Activated naive CD8-positive, alpha-beta T cell treated with anti-CD3 and anti-CD28 coated beads, Interleukin-2, amount 50 U/mL, for 24 hours (primary cell): ENCODE measurements at regions not wholly inside any gene's neighbourhood (a gene's known extent, or its start where the extent isn't known, plus 50 kb on each side); places are given as distances from the start of the nearest gene placed in this dataset.

Source experiments
- ATAC-seq: fragments of 150-1000 bp; cut with Tn5 transposase; one replicate; pipeline ENCODE4 v1.10.0; 2021
- DNase-seq: peaks from one replicate; pipeline ENCODE4 v3.0.0; 2021
- H3K27ac Mint-ChIP-seq: one replicate; pipeline ENCODE4 v1.8.0; 2021; ENCODE audit warnings: mild to moderate bottlenecking, mixed read lengths
- H3K27me3 Mint-ChIP-seq: one replicate; pipeline ENCODE4 v1.8.0; 2021; ENCODE audit warnings: mixed read lengths
- H3K36me3 Mint-ChIP-seq: one replicate; pipeline ENCODE4 v1.8.0; 2021; ENCODE audit warnings: low read depth, mixed read lengths
- H3K4me1 Mint-ChIP-seq: one replicate; pipeline ENCODE4 v1.8.0; 2021; ENCODE audit warnings: mixed read lengths
- H3K4me3 Mint-ChIP-seq: one replicate; pipeline ENCODE4 v1.8.0; 2021; ENCODE audit warnings: mild to moderate bottlenecking, moderate library complexity, mixed read lengths
- H3K9me3 Mint-ChIP-seq: one replicate; pipeline ENCODE4 v1.8.0; 2021; ENCODE audit warnings: mixed read lengths

GRCh38 chr21:15483138-15483780, 246.5 kb upstream of the USP25 start:
- Mint-ChIP-seq H3K36me3 (no peaks in the 10 kb centered on the region), H3K9me3 (peaks cover 10% of the 10 kb centered on the region), H3K27me3 (no peaks in the 10 kb centered on the region), H3K4me3 (no peak overlapping the region), H3K27ac (no peak overlapping the region), H3K4me1 (peaks cover 27% of the 10 kb centered on the region)
- peak; percentile 85 for DNase-seq
- peak; percentile 94 for ATAC-seq

DNA sequence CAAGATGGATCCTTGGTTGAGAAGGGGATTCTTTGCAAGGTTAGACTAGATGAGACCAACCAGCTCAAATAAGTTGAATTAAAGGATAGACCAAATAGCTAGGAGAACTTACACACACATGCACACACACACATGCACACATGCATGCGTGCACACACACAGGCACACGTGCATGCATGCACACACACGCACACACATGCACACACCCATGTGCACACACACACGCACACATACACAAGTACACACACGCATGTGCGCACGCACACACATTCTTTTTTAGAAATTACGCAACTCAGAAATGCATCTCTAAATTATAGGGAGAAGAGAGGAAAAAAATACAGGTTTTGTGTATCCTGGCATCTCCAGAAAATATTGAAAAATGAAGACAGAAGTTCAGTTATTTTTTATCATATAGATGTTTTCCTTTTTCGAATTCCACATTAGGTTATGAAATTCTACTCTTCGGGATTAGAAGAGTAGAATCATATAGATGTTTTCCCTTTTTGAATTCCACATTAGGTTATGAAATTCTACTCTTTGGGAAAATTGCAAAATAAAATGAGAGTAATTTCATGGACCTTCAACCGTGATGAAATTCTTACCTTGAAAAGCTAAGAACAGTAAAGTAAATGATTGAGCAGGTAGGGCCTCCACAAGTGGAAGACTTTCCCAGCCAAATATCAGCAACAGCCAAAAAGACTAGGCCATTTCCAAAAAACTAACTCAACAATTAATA, 243.2 kb upstream of the USP25 start:
- no peak for DNase-seq
- Mint-ChIP-seq H3K4me3 (no peak overlapping the region), H3K9me3 (no peaks in the 10 kb centered on the region), H3K36me3 (no peaks in the 10 kb centered on the region), H3K27me3 (no peaks in the 10 kb centered on the region), H3K4me1 (peaks cover 2% of the 10 kb centered on the region), H3K27ac (no peak overlapping the region)
- ATAC-seq, result no peak

DNA sequence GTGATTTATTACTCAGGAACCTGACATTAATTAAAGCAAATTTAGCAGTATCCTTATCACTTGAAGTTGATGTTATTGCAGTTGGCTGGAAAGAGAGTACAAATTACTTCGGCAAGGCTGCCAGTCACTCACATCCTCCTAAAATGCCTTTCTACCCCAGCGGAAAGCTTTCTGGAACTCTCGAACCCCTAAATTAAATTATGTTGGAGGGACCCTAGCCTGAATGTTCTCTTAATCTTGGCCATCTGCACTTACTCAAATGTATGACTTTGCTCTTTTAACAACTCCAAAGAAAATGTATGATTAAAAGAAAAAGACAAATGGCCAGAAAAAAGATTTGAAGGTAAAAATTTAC, 242.6 kb upstream of the USP25 start:
- peaks cover 2% of the 10 kb centered on the region for H3K4me1 Mint-ChIP-seq
- H3K27me3 Mint-ChIP-seq, result no peaks in the 10 kb centered on the region
- H3K27ac Mint-ChIP-seq, result no peak overlapping the region
- ATAC-seq (no peak), DNase-seq (no peak)
- no peaks in the 10 kb centered on the region for H3K36me3 Mint-ChIP-seq
- H3K4me3 Mint-ChIP-seq, result no peak overlapping the region
- no peaks in the 10 kb centered on the region for H3K9me3 Mint-ChIP-seq

DNA sequence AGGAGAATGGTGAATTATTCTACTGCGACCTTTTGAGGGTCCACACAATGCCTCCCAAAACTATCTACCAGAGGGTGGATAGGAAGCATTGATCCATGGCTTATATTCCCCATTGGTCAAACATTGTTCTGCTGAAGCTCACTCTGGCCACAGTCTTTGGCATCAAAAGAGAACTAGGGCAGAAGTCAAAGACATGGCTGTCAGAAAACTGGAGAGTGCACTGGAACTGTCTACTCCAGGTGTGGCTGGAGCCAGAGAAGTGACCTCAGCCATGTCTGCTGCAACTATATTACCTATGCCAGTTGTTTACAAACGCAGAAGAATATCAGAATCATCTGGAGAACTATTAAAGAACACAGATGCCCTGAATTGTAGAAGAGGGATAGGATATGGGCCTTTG, 238.7 kb upstream of the USP25 start:
- no peak overlapping the region for H3K4me3 Mint-ChIP-seq
- no peak for ATAC-seq
- H3K9me3 Mint-ChIP-seq, result no peaks in the 10 kb centered on the region
- no peaks in the 10 kb centered on the region for H3K36me3 Mint-ChIP-seq
- no peak overlapping the region for H3K27ac Mint-ChIP-seq
- no peaks in the 10 kb centered on the region for H3K27me3 Mint-ChIP-seq
- H3K4me1 Mint-ChIP-seq, result no peaks in the 10 kb centered on the region
- no peak for DNase-seq

DNA sequence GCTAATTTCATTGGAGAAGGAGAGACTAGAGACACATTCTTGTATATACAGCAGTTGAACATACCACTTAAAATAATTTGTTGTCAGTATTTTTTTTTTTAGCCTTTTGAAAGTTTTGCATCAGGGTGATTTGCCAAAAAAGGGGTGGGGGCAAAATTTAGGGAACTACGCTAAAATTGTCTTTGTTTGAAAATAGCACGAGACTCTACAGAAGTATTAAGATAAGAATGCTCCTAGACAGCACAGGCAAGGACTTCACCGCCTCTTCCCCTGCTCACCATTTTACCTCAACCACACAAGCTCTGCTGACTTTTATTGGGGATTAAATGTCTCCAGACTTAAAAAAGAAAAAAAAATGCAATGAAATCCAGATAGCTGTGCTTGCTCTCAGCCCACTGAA, 236.1 kb upstream of the USP25 start:
- no peaks in the 10 kb centered on the region for H3K9me3 Mint-ChIP-seq
- ATAC-seq (no peak), DNase-seq (no peak)
- no peaks in the 10 kb centered on the region for H3K36me3 Mint-ChIP-seq
- H3K4me1 Mint-ChIP-seq, result no peaks in the 10 kb centered on the region
- H3K27ac Mint-ChIP-seq, result no peak overlapping the region
- H3K27me3 Mint-ChIP-seq, result no peaks in the 10 kb centered on the region
- H3K4me3 Mint-ChIP-seq, result no peak overlapping the region

DNA sequence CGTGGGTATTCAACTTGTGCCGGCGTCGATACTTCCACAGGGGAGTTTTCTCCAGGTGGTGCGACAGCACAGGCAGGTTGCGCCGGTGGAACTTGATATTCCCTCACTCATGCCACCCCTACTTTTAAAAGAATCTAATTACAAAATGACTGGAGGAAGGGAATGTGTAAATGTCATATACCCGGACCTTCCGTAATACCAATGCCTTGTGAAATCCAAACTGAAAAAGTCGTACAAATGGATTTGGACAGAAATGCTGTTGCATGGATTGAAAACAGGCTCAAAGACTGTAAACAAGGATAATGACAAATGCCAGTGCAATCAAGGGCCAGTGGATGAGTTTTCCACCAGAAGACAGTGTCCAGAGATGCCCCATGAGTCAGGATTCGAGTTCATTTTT, 235.3 kb upstream of the USP25 start:
- no peak overlapping the region for H3K4me3 Mint-ChIP-seq
- H3K9me3 Mint-ChIP-seq, result no peaks in the 10 kb centered on the region
- DNase-seq, result no peak
- H3K27ac Mint-ChIP-seq, result no peak overlapping the region
- no peaks in the 10 kb centered on the region for H3K36me3 Mint-ChIP-seq
- no peak for ATAC-seq
- H3K27me3 Mint-ChIP-seq, result no peaks in the 10 kb centered on the region
- no peaks in the 10 kb centered on the region for H3K4me1 Mint-ChIP-seq

DNA sequence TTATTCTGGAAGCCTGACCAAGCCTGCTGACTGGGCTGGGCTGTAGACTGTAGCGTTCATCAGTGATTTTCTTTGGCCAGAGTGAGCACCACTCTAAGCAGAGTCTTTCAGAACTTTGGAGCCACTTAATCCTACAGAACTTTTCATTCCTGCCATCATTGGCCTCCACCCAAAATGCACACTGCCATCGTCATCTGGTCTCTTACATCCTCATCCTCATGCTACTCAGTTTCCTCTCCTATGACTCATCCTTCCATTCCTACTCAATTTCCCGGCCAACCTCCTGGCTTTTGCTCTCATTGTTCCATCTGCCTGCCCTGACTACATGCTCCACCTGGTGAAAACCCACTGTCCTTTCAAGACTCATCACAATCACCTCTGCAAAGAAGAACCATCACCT, 233.8 kb upstream of the USP25 start:
- ATAC-seq (no peak), DNase-seq (no peak)
- no peak overlapping the region for H3K4me3 Mint-ChIP-seq
- H3K27me3 Mint-ChIP-seq, result no peaks in the 10 kb centered on the region
- no peaks in the 10 kb centered on the region for H3K4me1 Mint-ChIP-seq
- H3K36me3 Mint-ChIP-seq, result no peaks in the 10 kb centered on the region
- H3K27ac Mint-ChIP-seq, result no peak overlapping the region
- H3K9me3 Mint-ChIP-seq, result no peaks in the 10 kb centered on the region

- no peaks in the 10 kb centered on the region for H3K36me3 Mint-ChIP-seq
- no peak for DNase-seq
These were observed 232.9 kb upstream of the USP25 start for GRCh38 chr21:15496911-15497310.

DNA sequence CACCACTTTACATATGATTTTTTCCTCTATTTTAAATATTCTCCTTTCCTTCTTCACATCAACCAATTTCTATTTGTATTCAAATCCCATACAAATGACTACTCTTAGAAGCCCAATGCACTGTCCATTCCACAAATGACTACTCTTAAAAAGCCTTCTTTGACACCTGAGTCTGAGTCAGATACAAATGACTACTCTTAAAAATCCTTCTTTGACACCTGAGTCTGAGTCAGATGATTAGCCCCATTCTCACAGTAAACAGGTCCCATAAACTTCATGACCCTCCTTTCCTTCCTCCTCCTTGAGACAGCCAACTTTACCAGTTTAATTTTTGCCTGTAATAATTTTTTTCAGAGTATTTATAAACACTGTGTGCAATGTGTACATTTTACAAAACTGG, 231.3 kb upstream of the USP25 start:
- ATAC-seq (peak; percentile 40), DNase-seq (no peak)
- Mint-ChIP-seq H3K4me3 (no peak overlapping the region), H3K27me3 (no peaks in the 10 kb centered on the region), H3K36me3 (no peaks in the 10 kb centered on the region), H3K27ac (no peak overlapping the region), H3K4me1 (no peaks in the 10 kb centered on the region), H3K9me3 (no peaks in the 10 kb centered on the region)

More at GRCh38 chr21:15496911-15497310, 232.9 kb upstream of the USP25 start:
- no peak for ATAC-seq
- Mint-ChIP-seq H3K9me3 (no peaks in the 10 kb centered on the region), H3K27ac (no peak overlapping the region), H3K4me1 (no peaks in the 10 kb centered on the region), H3K4me3 (no peak overlapping the region), H3K27me3 (no peaks in the 10 kb centered on the region)

DNA sequence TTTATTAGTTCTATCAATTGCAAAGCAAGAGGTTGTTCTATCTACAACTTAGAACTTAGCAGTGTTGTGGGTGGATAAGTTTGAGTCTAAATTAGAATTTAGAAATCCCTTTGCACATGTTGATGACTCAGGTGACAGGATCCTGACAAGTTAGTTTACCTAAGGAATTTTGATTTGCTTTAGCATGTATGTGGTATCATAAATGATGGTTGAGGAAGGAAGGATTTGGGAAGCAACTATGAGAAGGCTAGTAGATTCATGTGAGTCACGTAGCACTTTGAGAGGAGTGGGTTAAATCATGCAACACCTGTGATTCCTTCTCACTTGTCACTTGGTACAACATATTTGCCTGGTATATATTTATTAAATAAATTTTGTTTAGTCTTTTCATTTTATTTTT, 223.7 kb upstream of the USP25 start:
- H3K4me3 Mint-ChIP-seq, result no peak overlapping the region
- no peaks in the 10 kb centered on the region for H3K36me3 Mint-ChIP-seq
- no peaks in the 10 kb centered on the region for H3K9me3 Mint-ChIP-seq
- ATAC-seq, result no peak
- no peaks in the 10 kb centered on the region for H3K4me1 Mint-ChIP-seq
- no peak for DNase-seq
- no peak overlapping the region for H3K27ac Mint-ChIP-seq
- no peaks in the 10 kb centered on the region for H3K27me3 Mint-ChIP-seq

- ATAC-seq (no peak), DNase-seq (no peak)
- Mint-ChIP-seq H3K9me3 (no peaks in the 10 kb centered on the region), H3K27me3 (no peaks in the 10 kb centered on the region), H3K27ac (no peak overlapping the region), H3K4me3 (no peak overlapping the region), H3K36me3 (no peaks in the 10 kb centered on the region), H3K4me1 (peaks cover 5% of the 10 kb centered on the region)
These were observed 221.2 kb upstream of the USP25 start for GRCh38 chr21:15508554-15508953.

- H3K27me3 Mint-ChIP-seq, result no peaks in the 10 kb centered on the region
- peaks cover 27% of the 10 kb centered on the region for H3K4me1 Mint-ChIP-seq
- DNase-seq (peak; percentile 35), ATAC-seq (peak; percentile 86)
- peak overlapping the region; percentile 66 for H3K27ac Mint-ChIP-seq
- H3K9me3 Mint-ChIP-seq, result peaks cover 9% of the 10 kb centered on the region
- H3K36me3 Mint-ChIP-seq, result peaks cover 3% of the 10 kb centered on the region
- peak overlapping the region; percentile 43 for H3K4me3 Mint-ChIP-seq
These were observed 215.5 kb upstream of the USP25 start for GRCh38 chr21:15514073-15514946.

- H3K36me3 Mint-ChIP-seq, result peaks cover 3% of the 10 kb centered on the region
- DNase-seq, result no peak
These were observed 213.9 kb upstream of the USP25 start for GRCh38 chr21:15515908-15516307.

GRCh38 chr21:15517394-15517793, 212.4 kb upstream of the USP25 start:
- Mint-ChIP-seq H3K27ac (no peak overlapping the region), H3K9me3 (peaks cover 9% of the 10 kb centered on the region)
- ATAC-seq, result no peak

More at GRCh38 chr21:15515908-15516307, 213.9 kb upstream of the USP25 start:
- Mint-ChIP-seq H3K27me3 (no peaks in the 10 kb centered on the region), H3K27ac (no peak overlapping the region), H3K4me1 (peaks cover 32% of the 10 kb centered on the region), H3K4me3 (no peak overlapping the region), H3K9me3 (peaks cover 9% of the 10 kb centered on the region)
- ATAC-seq, result no peak

More at GRCh38 chr21:15517394-15517793, 212.4 kb upstream of the USP25 start:
- peaks cover 34% of the 10 kb centered on the region for H3K4me1 Mint-ChIP-seq
- no peak for DNase-seq
- H3K4me3 Mint-ChIP-seq, result no peak overlapping the region
- H3K36me3 Mint-ChIP-seq, result peaks cover 3% of the 10 kb centered on the region
- H3K27me3 Mint-ChIP-seq, result no peaks in the 10 kb centered on the region
